HG03457 (cell line): ENCODE measurements at regions not wholly inside any gene's neighbourhood (a gene's known extent, or its start where the extent isn't known, plus 50 kb on each side); places are given as distances from the start of the nearest gene placed in this dataset.
"Not testable (repeated sequence)": the region's sequence is repeated elsewhere in the genome, so short reads cannot be mapped to it uniquely, and the experiment has no call there.

ENCODE experiments used
- ATAC-seq: cut with Tn5 transposase; IDR thresholded peaks from one replicate; pipeline ENCODE4 v1.9.1; 2021; ENCODE audit warnings: moderate number of reproducible peaks; ENCODE audit not compliant: unreplicated experiment

DNA sequence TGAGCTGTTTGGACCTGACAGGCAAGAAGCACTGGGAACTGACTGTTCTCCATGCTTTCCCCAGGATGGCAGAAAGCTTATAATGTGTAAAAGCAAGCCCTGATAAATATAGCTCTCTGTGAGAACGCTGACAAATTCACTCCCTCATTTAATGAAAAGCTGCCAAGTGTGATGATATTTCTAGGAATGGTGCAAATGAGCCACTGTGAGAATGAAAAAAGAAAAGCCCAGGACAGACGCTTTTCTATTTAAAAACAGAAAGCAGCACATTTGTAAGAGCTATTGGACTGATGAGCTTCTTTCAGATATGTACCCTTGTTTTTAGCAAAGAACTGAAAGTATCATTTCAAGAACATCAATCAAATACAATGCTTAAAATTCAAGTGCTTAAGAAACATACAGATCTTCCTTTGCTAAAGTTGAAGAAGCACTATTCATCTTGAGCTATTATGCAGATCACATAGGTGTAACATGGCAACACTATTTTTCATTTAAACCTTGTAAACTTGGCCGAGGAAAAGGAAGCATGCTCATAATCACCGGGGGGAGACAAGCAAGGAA lies 842.6 kb upstream of the ACO1 start:
- no peak for ATAC-seq

DNA sequence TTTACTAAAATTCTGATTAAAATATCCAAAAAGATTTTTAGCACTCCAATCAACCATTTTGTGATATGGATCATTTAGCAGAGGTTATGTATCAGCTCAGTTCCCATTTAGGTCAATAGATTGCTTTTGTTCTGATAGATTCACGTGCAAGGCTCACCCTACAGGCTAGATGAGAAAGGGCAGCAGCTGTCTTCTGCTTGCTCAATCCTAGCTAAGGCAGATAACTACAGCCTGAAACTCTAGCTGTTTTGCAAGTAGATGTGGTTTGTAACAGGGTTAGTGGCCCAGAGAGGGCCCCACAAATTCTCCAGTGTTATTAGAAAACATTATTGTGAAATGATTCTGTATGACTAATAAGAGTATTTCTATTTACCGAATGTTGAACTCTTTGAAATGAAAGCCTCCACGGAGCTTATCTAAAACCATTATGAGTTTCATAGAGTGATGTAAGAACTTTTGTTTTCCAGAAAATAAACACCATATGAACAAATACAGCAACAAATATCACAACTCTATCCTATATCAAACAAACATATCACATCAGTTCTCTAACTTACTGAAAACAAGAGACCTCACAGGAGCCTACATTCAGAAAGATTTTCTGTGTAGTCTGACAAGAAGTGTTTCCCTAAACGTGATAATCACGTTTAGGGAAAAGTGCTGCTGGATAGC lies 841.9 kb upstream of the ACO1 start:
- peak; percentile 98 for ATAC-seq

DNA sequence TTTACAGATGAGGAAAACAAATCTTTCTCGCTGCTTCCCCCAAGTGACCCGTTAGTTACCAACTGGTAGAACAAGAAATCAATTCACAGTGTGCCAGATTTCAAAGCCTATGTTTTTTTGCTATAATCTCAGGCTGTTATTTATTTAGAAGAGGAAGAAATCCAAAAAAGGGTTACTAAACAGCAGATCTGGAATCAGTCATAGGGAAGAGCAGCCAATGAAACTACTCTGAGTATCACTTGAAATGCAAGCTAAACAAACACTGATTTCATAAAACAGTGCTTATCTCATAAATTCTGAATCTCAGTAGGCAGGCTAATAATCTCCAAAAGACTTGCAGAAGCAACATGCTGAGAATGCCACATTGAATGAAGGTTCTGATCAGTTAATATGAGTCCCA lies 829.5 kb upstream of the ACO1 start:
- no peak for ATAC-seq

DNA sequence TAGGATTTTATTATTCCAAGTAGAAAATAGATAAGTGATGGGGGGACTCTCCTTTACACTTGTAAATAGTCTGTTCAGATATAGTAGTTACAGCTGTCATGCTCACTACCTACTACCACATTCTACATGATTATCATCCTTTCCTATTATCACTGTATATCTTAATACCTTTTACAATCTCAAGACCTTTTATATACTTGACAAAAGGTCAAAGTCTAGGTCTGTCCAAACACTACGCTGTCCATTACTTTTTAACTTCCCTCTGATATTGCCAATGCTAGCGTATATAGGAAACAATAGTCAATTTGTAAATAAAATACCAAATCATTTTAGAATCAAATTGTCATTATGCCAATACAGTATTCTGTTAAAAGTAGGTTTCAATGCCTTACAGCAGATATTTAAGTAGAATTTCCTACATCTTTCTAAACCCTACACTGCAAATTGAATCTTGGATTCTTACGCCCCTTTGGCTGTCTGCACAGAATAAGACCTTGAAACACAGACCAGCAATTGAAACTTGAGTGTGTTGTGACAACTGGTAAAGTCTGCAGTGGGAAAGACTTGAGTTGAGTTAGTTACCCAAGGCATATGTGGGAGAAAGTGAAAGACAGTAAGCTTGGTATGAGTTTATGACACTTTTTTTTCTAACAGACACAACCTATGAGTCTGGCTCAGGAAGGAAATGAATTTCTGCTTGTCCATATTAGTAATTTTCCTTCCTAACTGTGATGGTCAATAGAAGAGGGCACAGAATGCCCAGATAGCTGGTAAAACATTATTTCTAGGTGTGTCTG lies 827.6 kb upstream of the ACO1 start:
- ATAC-seq: no peak

DNA sequence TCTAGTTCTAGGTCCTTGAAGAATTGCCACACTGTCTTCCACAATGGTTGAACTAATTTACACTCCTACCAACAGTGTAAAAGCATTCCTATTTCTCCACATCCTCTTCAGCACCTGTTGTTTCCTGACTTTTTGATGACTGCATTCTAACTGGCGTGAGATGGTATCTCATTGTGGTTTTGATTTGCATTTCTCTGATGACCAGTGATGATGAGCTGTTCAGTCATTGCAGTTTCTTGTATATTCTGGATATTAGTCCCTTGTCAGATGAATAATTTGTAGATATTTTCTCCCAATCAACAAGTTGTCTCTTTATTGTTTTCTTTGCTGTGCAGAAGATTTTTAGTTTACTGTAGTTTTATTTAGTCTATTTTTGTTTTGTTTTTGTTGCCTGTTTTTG lies 812.3 kb upstream of the ACO1 start:
- ATAC-seq: not testable (repeated sequence)

DNA sequence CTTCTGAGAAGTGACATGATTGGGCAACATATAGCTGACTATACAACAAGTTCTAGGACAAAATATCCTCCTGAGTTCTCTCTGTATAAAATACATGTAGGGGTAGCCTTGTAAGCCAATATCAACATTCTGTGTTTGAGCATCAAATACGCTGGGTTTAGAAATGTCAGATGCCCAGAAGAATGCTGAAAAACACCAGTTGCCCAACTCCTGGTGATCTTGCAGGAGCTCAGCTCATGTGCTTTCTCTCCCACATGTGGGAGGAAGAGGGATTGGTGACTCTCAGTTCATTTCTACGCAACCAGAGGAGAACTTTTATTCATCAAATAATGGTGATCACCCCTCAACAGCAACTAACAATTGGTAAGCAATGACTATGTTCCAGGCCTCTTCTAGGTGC lies 810.9 kb upstream of the ACO1 start:
- ATAC-seq: no peak

DNA sequence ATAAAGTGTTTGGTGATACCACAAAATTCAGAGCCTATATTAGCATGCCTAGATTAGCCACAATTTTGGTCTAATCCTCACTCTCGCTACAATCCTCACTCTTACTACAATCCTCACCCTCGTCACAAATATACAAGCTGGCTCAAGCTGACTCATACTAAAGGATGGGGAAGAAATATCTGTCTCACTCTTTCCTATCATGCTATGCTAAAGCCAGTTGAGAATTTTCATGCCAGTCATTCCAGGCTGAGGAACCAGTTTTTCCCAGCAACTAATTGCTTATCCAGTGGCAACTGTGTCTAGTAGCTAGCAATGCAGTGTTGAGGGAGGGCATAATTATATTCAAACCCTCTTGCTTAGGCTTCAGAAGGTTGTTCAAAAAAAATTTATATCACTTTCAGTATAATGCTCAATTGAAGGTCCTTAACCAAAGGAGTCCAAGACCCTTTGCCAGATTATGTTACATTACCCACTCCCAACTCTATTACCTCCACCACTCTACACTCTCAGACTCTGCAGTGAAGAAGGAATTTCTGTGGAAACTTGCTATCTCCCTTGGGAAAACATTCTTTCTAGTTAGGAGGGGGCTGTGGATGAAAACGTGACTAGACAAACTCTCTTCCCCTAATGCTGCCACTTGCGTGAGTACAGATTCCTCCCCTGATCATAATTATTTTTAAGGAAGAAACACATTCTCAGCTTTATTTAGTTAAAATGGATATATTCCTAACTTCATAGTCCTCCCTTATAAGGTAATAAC lies 810.3 kb upstream of the ACO1 start:
- ATAC-seq: no peak

DNA sequence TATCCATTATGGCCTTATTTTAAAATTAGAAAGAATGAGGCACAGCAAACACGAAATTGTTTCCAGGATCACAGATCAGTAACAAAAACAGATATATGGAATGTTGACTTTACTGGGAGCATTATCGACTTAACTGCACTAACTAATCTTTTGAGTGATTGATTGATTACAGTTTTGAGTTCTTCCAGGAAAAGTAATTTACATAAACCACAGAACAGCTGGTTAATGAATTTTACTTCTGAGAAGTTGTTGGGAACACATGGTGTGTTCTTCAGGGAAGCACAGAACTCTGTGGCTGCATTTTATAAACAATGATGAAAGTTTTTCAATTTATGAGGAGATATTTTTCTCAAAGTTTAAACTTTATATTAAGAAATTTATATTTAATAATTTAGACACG lies 802.4 kb upstream of the ACO1 start:
- no peak for ATAC-seq

DNA sequence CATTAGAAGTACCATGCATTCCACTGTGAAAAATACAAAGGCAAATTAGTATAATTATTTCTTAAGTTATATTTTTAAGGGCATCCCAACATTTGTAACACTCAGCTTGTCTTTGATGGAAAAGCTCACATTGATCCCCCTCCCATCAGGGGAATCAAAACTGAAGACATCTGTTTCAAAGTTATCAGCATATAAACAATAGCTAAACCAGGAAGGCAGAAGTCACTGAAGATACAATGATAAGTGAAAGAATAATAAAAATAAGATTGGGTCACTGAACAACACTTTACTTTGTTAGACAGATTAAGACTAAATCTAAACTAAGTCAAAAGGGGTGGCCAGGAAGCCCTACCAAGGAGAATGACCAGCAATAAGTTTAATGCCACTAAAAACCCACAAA lies 801.9 kb upstream of the ACO1 start:
- ATAC-seq: no peak

DNA sequence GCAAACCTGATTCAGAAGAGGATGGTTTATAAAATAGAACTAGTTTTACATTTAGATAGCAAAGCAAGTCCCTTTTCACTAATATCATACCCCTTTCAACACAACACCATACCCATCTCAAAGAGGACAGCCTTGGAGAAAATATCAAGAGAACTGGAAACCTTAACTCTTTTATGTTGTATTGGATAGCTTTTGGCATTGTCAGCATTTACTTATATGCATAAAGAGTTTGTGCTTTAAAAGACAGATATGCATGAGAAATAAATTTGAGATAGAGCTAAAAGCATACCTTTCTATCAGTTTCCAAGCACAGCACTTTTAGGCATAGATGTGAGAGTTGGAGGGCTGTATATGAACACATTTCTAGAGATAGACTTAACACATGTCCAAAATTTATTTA lies 799.3 kb upstream of the ACO1 start:
- no peak for ATAC-seq

DNA sequence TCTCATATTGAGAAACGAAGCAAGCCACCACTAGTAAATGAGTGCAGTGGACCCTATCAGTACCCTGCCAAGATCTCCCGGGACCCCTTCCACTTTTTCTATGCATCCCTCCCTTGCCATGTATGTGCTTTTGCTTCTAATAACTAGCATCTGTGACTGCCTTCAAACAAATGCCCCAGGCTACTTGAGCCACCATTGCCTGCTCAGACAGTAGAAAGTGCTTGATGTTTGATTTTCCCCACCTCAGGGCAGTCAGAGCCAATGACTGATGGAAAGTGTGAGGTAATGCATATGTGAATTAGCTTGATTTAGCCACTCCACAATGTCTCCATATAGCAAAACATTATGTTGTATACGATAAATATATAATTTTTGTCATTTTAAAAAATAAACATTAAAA lies 797.3 kb upstream of the ACO1 start:
- no peak for ATAC-seq

DNA sequence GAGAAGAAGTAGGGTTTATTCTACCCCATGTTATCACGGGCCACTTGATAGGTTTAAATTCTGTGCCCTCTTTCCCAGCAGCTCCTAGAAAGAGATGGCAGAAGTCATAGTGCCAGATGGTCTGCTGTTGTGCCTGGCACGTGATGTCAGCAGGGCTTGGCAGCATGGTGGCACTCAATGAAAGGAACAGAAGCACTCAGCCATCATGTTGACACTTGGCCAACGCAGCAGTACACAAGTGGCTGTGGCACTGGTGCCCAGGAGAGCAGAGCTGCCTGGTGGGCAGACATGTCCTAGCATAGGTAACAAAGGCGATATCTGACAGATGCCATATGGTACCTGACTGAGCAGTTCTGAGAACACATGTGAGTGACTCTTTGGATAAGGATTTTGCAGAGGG lies 796.4 kb upstream of the ACO1 start:
- no peak for ATAC-seq

DNA sequence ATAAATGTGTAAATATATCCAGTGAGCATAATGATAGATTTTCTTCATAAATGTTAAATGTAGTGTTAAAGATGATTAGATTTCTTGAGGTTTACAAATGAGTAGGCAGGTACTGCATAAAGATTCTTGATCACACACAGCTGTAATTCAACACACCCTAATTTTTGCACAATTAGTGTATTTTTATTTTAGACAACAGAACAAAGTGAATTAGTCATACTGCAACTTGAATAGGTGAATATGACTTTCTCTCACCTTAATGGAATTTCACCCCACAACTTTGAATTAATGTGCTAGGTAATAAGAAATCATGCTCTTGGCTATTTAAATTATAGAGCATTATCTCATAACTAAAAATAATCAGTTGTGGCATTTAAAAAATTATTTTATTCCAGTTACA lies 795.7 kb upstream of the ACO1 start:
- ATAC-seq: no peak

DNA sequence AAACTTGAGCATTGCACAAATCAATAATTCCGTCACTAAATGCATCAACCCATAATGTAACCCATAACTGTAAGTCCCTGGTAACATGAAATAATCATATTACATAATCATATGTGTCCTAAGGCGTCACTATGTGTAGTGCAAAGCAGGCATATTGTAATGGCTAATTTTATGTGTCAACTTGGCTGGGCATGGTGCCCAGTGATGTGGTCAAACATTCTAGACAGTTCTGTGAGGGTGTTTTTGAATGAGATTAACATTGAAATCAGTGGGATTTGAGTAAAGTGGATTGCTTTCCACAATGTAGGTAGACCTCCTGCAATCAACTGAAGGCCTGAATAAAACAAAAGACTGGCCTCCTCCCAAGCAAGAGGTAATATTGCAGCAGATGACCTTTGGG lies 794.4 kb upstream of the ACO1 start:
- ATAC-seq: no peak

DNA sequence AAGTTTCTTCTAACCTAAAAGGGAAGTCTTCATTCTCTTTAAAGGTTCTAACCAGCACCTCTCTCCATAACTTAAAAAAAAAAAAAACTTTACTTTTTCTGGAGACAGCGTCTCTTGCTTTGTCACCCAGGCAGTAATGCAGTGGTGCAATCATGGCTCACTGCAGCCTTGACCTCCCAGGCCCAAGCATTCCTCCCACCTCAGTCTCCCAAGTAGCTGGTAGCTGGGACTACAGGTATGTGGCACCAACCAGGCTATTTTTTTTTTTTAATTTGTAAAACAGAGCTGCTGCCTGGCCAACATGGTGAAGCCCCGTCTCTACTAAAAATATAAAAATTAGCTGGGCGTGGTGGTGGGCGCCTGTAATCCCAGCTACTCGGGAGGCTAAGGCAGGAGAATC lies 787.4 kb upstream of the ACO1 start:
- ATAC-seq: not testable (repeated sequence)

DNA sequence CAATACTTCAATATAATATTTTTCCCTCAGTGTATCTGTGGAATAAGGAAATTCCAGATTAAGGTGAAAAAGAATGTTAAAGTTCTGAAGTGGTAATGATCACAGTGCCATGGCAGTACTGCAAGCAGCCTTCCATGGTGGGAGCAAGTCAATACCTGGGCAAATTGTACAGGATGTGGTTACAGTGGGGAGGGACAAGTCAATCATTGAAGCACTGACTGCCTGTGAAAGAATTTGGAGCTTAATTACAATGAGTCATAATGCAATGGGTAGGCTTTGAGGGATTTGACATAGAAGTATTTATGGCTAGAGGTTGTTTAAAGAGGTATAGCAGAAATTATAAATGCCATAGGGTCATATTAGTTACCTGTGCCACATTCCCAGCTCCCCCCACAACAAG lies 786.5 kb upstream of the ACO1 start:
- peak; percentile 80 for ATAC-seq

DNA sequence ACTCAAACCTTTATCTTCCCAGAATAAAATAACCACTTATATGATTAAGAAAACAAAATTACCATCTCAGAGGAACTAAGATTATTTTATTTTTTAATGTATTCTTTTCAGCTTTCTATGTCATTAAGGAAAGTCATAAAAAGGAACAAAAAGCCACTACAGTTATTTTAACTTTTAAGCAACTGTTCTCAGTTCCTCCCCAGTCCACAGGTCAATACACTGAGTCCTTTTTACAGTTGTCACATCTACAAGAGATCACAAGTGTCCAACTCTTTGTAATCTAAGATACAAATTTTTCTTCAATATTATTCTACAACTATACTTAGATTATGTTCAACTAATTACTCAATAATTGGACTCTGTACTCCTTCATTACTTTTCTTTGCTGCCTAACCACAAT lies 782.8 kb upstream of the ACO1 start:
- ATAC-seq: no peak

DNA sequence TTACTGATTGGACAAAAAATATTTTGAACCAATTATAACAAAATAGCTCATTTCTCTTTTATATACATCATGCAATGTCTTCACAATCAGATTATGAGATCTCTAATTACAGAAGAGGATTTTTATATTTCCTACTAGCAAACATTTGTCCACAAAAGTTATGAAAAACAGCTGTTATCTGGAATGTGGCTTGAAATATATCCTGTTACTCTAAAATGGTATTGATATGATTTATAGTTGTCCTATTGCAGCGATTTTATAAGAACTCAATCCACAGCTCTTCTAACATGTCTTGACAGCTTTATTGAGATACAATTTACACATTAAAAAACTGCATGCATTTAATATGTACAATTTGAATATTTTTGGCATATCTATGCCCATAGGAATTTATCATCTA lies 779.9 kb upstream of the ACO1 start:
- ATAC-seq: no peak

DNA sequence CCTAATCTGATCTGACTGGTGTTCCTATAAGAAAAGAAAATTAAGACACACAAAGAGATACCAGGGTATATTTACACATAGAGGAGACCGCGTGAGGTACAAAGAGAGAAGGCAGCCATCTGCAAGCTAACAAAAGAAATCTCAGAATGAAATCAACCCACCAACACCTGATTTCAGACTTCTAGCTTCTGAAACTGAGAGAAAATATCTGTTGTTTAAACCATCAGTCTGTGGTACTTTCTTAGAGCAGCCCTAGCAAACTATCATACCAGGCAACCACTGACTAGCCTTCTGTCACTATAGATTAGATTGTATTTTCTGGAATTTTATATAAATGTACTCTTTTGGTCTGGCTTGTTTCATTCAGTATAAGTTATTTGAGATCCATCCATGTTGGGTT lies 779.3 kb upstream of the ACO1 start:
- no peak for ATAC-seq

DNA sequence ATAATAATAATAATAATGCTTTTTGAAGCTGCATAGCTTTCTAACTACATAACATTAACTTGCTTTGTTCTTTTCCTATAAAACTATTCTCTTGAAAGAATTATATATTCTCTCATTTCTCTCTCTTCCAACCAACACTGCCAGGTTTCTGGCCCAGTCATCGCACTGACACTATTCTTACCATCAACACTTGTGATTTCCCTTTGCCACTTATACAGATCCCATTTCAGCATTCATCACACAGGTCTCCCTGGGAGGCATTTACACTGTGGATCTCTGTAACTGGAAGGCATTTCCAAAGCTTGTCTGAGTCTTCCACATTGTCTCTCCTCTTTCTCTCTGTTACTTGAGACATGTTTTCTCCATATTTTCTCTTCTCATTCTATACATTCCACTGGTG lies 777.8 kb upstream of the ACO1 start:
- ATAC-seq: no peak

DNA sequence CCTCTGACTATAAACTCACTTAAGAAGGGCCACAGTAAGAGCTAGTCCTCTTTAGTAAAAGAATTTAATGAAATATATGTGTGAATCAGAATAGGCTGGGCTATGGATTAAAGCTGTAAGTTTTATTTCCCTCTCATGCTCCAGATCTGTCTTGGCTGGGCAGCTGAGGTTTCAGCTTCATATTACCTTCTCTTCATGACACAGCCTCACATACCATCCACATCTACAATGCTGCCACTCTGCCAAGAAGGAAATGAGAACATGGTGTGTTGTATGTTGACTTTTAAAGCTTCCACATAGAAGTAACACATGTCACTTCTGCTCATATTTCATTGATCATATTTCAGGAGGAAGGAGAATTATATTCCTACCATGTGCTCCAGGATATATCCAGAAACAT lies 776.0 kb upstream of the ACO1 start:
- ATAC-seq: no peak

DNA sequence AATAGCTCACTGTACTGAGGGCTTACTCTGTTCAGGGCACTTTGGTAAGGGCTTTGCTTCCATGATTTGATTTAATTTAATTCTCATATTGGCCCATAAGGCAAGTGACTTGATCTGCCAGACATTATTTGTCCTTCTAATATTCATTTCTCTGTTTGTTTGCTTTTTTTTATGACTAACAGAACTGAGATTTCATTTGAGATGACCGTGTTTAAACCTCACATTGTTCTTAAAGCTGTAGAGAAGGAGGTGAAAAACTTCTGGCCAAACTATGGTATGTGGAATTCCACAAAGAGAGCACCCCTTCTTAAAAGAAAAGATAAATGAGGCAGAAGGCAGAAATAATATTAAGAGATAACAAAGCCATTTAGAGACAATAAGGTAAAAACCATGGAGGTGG lies 775.6 kb upstream of the ACO1 start:
- ATAC-seq: no peak
